A673 (cell line): ENCODE measurements at regions not wholly inside any gene's neighbourhood (a gene's known extent, or its start where the extent isn't known, plus 50 kb on each side); places are given as distances from the start of the nearest gene placed in this dataset.

Source experiments
- BruUV-seq: library from RNA; stranded (reverse); fragments of 400-500 nt; replicated peaks from 2 replicates; lab custom pipeline; 2021; lab: Mats Ljungman, UMichigan
- CTCF ChIA-PET: fragments of 300-600 bp; sonication (Branson Sonifier 250); formaldehyde crosslinking; loops from one replicate; lab custom pipeline; 2022; ENCODE audit warnings: antibody characterized with exemption; lab: Charles Lee
- POLR2A ChIA-PET: fragments of 300-600 bp; sonication (Branson Sonifier 250); formaldehyde crosslinking; loops from one replicate; lab custom pipeline; 2022; ENCODE audit warnings: antibody characterized with exemption; ENCODE audit not compliant: low non-redundant PET; lab: Charles Lee
- DNase-seq: peaks from one replicate; pipeline ENCODE4 v3.0.0-alpha.2; 2015; ENCODE audit warnings: low spot score
- H3K27ac ChIP-seq: fragments of 200-600 bp; sonication (generic); 2 replicates; pipeline ENCODE4 v1.5.1; 2016; ENCODE audit warnings: mixed run types, low read depth, mild to moderate bottlenecking, mixed read lengths, antibody characterized with exemption, low read length; ENCODE audit not compliant: poor library complexity, severe bottlenecking
- H3K27me3 ChIP-seq: fragments of 200-600 bp; sonication (generic); replicated peaks from 2 replicates; pipeline ENCODE4 v1.6.1; 2017; ENCODE audit warnings: mixed run types, low read depth, mild to moderate bottlenecking, mixed read lengths, antibody characterized with exemption, low read length; ENCODE audit not compliant: insufficient read depth, poor library complexity
- H3K36me3 ChIP-seq: fragments of 200-600 bp; sonication (generic); 2 replicates; pipeline ENCODE4 v1.6.1; 2016; ENCODE audit warnings: mixed run types, mild to moderate bottlenecking, mixed read lengths, antibody characterized with exemption, low read length; ENCODE audit not compliant: insufficient read depth, poor library complexity, severe bottlenecking
- H3K4me1 ChIP-seq: fragments of 200-600 bp; sonication (generic); 2 replicates; pipeline ENCODE4 v1.6.1; 2017; ENCODE audit warnings: mixed run types, mild to moderate bottlenecking, mixed read lengths, antibody characterized with exemption, low read length; ENCODE audit not compliant: insufficient read depth, poor library complexity, severe bottlenecking
- H3K4me3 ChIP-seq: fragments of 200-600 bp; sonication (generic); 2 replicates; pipeline ENCODE4 v1.5.1; 2016; ENCODE audit warnings: low read depth, mixed run types, mild to moderate bottlenecking, mixed read lengths, low read length; ENCODE audit not compliant: poor library complexity, severe bottlenecking
- H3K9me3 ChIP-seq: fragments of 200-600 bp; sonication (generic); 2 replicates; pipeline ENCODE4 v1.6.1; 2016; ENCODE audit warnings: mixed run types, low read depth, mild to moderate bottlenecking, mixed read lengths, antibody characterized with exemption, low read length; ENCODE audit not compliant: poor library complexity, severe bottlenecking
- EZH2 ChIP-seq: fragments of 200-600 bp; sonication (generic); IDR thresholded peaks from 2 replicates; pipeline ENCODE4 v1.6.1; 2017; ENCODE audit warnings: borderline replicate concordance, low read depth, mild to moderate bottlenecking, mixed read lengths, antibody characterized with exemption, low read length; ENCODE audit not compliant: poor library complexity, severe bottlenecking
- intact Hi-C: fragments of 100-400 bp; cut with micrococcal nuclease; formaldehyde crosslinking; loops from one replicate; pipeline ENCODE4 v1.10.0; 2022; ENCODE audit not compliant: unreplicated experiment
- TF ChIP-seq, protein P1 (sequence below): fragments of 300-800, 200-600 bp; sonication (generic); conservative IDR thresholded peaks from 2 replicates; pipeline ENCODE4 v1.5.1; 2017; ENCODE audit warnings: low read depth, mild to moderate bottlenecking, antibody characterized with exemption, low read length, moderate library complexity, mixed read lengths

DNA sequence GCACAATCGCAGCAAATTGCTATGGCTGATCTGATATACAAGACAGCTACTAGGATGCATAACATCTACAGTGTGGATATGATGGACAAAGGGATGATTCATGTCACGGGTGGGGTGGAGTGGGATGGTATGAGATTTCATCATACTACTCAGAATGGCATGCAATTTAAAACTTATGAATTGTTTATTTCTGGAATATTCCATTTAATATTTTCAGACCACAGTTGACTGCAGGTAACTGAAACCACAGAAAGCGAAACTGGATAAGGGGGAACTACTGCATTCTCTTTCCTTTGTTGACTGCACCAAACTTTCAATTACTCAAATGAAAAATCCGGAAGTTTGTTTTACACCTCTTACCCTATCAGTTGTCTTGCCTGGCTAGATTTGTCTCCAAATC is 94.4 kb upstream of the NEUROD1 start:
- TF ChIP-seq EZH2: no peak
- TF ChIP-seq, protein P1, sequence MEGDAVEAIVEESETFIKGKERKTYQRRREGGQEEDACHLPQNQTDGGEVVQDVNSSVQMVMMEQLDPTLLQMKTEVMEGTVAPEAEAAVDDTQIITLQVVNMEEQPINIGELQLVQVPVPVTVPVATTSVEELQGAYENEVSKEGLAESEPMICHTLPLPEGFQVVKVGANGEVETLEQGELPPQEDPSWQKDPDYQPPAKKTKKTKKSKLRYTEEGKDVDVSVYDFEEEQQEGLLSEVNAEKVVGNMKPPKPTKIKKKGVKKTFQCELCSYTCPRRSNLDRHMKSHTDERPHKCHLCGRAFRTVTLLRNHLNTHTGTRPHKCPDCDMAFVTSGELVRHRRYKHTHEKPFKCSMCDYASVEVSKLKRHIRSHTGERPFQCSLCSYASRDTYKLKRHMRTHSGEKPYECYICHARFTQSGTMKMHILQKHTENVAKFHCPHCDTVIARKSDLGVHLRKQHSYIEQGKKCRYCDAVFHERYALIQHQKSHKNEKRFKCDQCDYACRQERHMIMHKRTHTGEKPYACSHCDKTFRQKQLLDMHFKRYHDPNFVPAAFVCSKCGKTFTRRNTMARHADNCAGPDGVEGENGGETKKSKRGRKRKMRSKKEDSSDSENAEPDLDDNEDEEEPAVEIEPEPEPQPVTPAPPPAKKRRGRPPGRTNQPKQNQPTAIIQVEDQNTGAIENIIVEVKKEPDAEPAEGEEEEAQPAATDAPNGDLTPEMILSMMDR: no peak
- ChIA-PET POLR2A (no interaction called here), CTCF (interaction anchor here (0.6 kb wide), 1 partner anchor 9 kb away, joined by 4 read pairs; no protein-coding TSS in a partner anchor)
- no peaks in the 10 kb centered on the region for H3K9me3 ChIP-seq
- no peak overlapping the region for H3K27ac ChIP-seq
- no peak overlapping the region for H3K4me3 ChIP-seq
- no peak for DNase-seq
- no peaks in the 10 kb centered on the region for H3K36me3 ChIP-seq
- intact Hi-C loops: no loop called here
- H3K27me3 ChIP-seq: no peaks in the 10 kb centered on the region
- no TSS peak for BruUV-seq
- peaks cover 34% of the 10 kb centered on the region for H3K4me1 ChIP-seq

GRCh38 chr2:181776336-181776735 is 96.0 kb upstream of the NEUROD1 start:
- Histone ChIP-seq H3K27me3 (no peaks in the 10 kb centered on the region), H3K9me3 (no peaks in the 10 kb centered on the region), H3K27ac (no peak overlapping the region), H3K36me3 (no peaks in the 10 kb centered on the region), H3K4me3 (no peak overlapping the region), H3K4me1 (peaks cover 49% of the 10 kb centered on the region)
- intact Hi-C loops: no loop called here
- CTCF ChIA-PET: no interaction called here
- TF ChIP-seq, protein P1: no peak
- TF ChIP-seq EZH2: no peak
- no peak for DNase-seq
- no TSS peak for BruUV-seq
- POLR2A ChIA-PET: no interaction called here

DNA sequence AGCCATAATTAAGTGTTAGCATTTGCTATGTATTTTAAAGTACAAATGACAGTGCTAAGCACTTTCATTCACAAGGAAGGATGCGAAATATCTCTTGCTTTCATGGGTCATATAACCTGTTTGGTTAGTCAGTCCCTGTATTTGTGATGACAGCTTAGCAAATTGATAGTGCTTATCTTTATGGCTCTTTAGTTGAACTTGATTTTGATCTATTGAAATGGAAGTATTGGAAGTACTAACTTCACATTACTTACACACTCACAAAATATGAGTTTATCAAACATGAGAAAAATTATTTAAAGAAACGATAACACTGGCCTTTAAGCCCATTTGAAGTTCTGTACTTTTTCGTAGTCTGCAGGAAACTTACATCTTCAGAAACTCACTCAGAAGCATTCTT is 97.4 kb upstream of the NEUROD1 start:
- Histone ChIP-seq H3K4me1 (peaks cover 58% of the 10 kb centered on the region), H3K27ac (peak overlapping the region; percentile 98), H3K4me3 (no peak overlapping the region), H3K27me3 (no peaks in the 10 kb centered on the region), H3K9me3 (no peaks in the 10 kb centered on the region), H3K36me3 (no peaks in the 10 kb centered on the region)
- POLR2A ChIA-PET: interaction anchor here (0.6 kb wide), 1 partner anchor 556 kb away, joined by 3 read pairs; no protein-coding TSS in a partner anchor
- TF ChIP-seq, protein P1: no peak
- TF ChIP-seq EZH2: no peak
- intact Hi-C loops: loop anchor here (2.0 kb wide), 1 partner anchor 31 kb away; no protein-coding TSS in a partner anchor
- CTCF ChIA-PET: interaction anchor here (0.6 kb wide), 1 partner anchor 32 kb away, joined by 3 read pairs; no protein-coding TSS in a partner anchor
- no peak for DNase-seq
- no TSS peak for BruUV-seq
